ENCODE measurements at regions not wholly inside any gene's neighbourhood (a gene's known extent, or its start where the extent isn't known, plus 50 kb on each side); places are given as distances from the start of the nearest gene placed in this dataset.

GRCh38 chr7:133165529-133165928 is 83.6 kb upstream of the CHCHD3 start:
- TF ChIP-seq, protein P1, sequence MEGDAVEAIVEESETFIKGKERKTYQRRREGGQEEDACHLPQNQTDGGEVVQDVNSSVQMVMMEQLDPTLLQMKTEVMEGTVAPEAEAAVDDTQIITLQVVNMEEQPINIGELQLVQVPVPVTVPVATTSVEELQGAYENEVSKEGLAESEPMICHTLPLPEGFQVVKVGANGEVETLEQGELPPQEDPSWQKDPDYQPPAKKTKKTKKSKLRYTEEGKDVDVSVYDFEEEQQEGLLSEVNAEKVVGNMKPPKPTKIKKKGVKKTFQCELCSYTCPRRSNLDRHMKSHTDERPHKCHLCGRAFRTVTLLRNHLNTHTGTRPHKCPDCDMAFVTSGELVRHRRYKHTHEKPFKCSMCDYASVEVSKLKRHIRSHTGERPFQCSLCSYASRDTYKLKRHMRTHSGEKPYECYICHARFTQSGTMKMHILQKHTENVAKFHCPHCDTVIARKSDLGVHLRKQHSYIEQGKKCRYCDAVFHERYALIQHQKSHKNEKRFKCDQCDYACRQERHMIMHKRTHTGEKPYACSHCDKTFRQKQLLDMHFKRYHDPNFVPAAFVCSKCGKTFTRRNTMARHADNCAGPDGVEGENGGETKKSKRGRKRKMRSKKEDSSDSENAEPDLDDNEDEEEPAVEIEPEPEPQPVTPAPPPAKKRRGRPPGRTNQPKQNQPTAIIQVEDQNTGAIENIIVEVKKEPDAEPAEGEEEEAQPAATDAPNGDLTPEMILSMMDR (IDR thresholded peaks at IDR 0.05) = no peak
- no peak for TF ChIP-seq EZH2 (IDR thresholded peaks at IDR 0.05)

Measured in neural progenitor cell (in vitro differentiated cells).